Nephron progenitor cell (in vitro differentiated cells): ENCODE measurements at regions not wholly inside any gene's neighbourhood (a gene's known extent, or its start where the extent isn't known, plus 50 kb on each side); places are given as distances from the start of the nearest gene placed in this dataset.

Experiments
- DNase-seq: peaks from one replicate; pipeline ENCODE4 v3.0.0; 2021
- H3K27ac Mint-ChIP-seq: 2 replicates; pipeline ENCODE4 v1.8.0; 2021; ENCODE audit warnings: mild to moderate bottlenecking, moderate library complexity, mixed read lengths
- H3K27me3 Mint-ChIP-seq: 2 replicates; pipeline ENCODE4 v1.8.0; 2021; ENCODE audit warnings: mild to moderate bottlenecking, low read depth, mixed read lengths; ENCODE audit not compliant: poor library complexity
- H3K36me3 Mint-ChIP-seq: 2 replicates; pipeline ENCODE4 v1.8.0; 2021; ENCODE audit warnings: low read depth, mixed read lengths
- H3K4me1 Mint-ChIP-seq: 2 replicates; pipeline ENCODE4 v1.8.0; 2021; ENCODE audit warnings: mixed read lengths
- H3K4me3 Mint-ChIP-seq: 2 replicates; pipeline ENCODE4 v1.8.0; 2021; ENCODE audit warnings: mild to moderate bottlenecking, moderate library complexity, mixed read lengths
- H3K9me3 Mint-ChIP-seq: 2 replicates; pipeline ENCODE4 v1.8.0; 2021; ENCODE audit warnings: mild to moderate bottlenecking, moderate library complexity, mixed read lengths
- CTCF ChIP-seq: fragments of 200-600 bp; sonication (generic); IDR thresholded peaks from 2 replicates; pipeline ENCODE4 v1.5.0; 2021; ENCODE audit warnings: antibody characterized with exemption

- Mint-ChIP-seq H3K9me3 (peaks cover 9% of the 10 kb centered on the region), H3K4me3 (no peak overlapping the region), H3K4me1 (no peaks in the 10 kb centered on the region), H3K27me3 (no peaks in the 10 kb centered on the region), H3K27ac (no peak overlapping the region), H3K36me3 (no peaks in the 10 kb centered on the region)
- no peak for TF ChIP-seq CTCF
- no peak for DNase-seq
Measured at GRCh38 chr2:221231511-221231910, 340.6 kb downstream of the EPHA4 start.

- H3K36me3 Mint-ChIP-seq: no peaks in the 10 kb centered on the region
- DNase-seq: no peak
- H3K4me1 Mint-ChIP-seq: no peaks in the 10 kb centered on the region
- H3K9me3 Mint-ChIP-seq: peaks cover 9% of the 10 kb centered on the region
- no peak overlapping the region for H3K4me3 Mint-ChIP-seq
- H3K27ac Mint-ChIP-seq: no peak overlapping the region
- H3K27me3 Mint-ChIP-seq: peaks cover 3% of the 10 kb centered on the region
- no peak for TF ChIP-seq CTCF
Measured at GRCh38 chr2:221235941-221236340, 336.2 kb downstream of the EPHA4 start.

DNA sequence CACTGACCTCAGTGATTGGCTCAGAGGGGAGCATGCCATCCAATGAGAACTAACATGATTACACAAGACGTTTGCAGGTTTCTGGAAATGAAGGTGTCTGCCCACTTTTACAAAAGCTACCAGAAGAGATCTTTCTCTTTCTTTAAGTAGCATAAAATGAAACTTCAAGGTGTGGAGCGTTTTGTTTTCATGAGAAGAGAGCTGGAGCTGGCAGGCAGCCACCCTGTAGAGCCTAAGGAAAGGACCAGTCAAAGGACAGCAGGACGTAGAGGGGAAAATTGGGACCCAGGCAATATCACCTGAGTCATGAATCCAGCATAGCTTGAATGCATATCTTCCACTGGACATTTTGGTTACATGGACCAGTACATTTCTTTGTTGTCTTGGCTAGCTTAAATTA is 331.0 kb downstream of the EPHA4 start:
- no peaks in the 10 kb centered on the region for H3K4me1 Mint-ChIP-seq
- no peak for TF ChIP-seq CTCF

GRCh38 chr2:221243771-221244170 is 328.3 kb downstream of the EPHA4 start:
- Mint-ChIP-seq H3K4me3 (no peak overlapping the region), H3K27me3 (peaks cover 5% of the 10 kb centered on the region), H3K36me3 (no peaks in the 10 kb centered on the region), H3K9me3 (peaks cover 13% of the 10 kb centered on the region), H3K4me1 (no peaks in the 10 kb centered on the region), H3K27ac (no peak overlapping the region)
- no peak for DNase-seq
- TF ChIP-seq CTCF: no peak

More for the DNA sequence above, 331.0 kb downstream of the EPHA4 start:
- DNase-seq: no peak
- Mint-ChIP-seq H3K9me3 (no peaks in the 10 kb centered on the region), H3K27me3 (peaks cover 5% of the 10 kb centered on the region), H3K4me3 (no peak overlapping the region), H3K36me3 (no peaks in the 10 kb centered on the region), H3K27ac (no peak overlapping the region)

DNA sequence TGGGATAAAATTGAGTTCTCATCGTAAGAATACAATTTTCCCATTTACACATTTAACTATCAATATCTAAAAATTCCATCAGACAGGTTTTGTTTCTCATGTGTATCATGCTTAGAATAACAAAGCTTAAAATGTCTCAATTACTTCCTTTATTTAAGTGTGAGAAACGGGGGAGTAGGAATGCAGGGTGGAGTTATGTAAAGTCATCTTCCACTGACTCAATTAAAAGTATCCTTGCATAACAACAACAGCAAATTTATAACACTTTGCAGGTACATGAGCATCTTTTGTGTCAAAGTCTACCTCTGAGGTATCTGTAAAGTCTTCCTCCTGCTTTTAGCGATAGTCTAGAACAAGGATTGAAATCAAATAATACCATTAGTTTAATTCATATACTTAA is 327.1 kb downstream of the EPHA4 start:
- Mint-ChIP-seq H3K9me3 (peaks cover 20% of the 10 kb centered on the region), H3K4me3 (no peak overlapping the region), H3K27me3 (peaks cover 5% of the 10 kb centered on the region), H3K36me3 (no peaks in the 10 kb centered on the region), H3K27ac (no peak overlapping the region), H3K4me1 (no peaks in the 10 kb centered on the region)
- DNase-seq: no peak
- TF ChIP-seq CTCF: no peak

DNA sequence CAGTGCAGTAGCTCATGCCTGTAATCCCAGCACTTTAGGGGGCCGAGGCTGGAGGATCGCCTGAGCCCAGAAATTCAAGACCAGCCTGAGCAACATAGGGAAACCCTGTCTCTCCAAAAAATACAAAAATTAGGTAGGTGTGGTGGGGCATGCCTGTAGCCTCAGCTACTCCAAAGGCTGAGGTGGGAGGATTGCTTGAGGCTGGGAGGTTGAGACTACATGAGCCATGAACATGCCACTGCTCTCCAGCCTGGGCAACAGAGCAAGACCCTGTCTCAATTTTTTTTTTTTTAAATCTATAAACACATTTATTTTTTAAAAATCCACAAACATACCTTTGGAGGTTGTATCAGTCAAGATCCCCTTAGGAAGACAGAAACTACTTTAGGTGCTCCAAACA is 326.3 kb downstream of the EPHA4 start:
- no peak for TF ChIP-seq CTCF
- DNase-seq: no peak
- no peak overlapping the region for H3K27ac Mint-ChIP-seq
- peaks cover 3% of the 10 kb centered on the region for H3K27me3 Mint-ChIP-seq
- H3K36me3 Mint-ChIP-seq: no peaks in the 10 kb centered on the region
- no peak overlapping the region for H3K4me3 Mint-ChIP-seq
- no peaks in the 10 kb centered on the region for H3K4me1 Mint-ChIP-seq
- peaks cover 20% of the 10 kb centered on the region for H3K9me3 Mint-ChIP-seq
